ENCODE measurements at regions not wholly inside any gene's neighbourhood (a gene's known extent, or its start where the extent isn't known, plus 50 kb on each side); places are given as distances from the start of the nearest gene placed in this dataset.

- Histone ChIP-seq H3K4me3 (ENCODE audit: control insufficient read depth in 2 of 3, extremely low read depth in 1 of 3, insufficient read depth in 2 of 3, low read depth in 1 of 3, low read length in 3 of 3) (no peak overlapping the region), H3K36me3 (ENCODE audit: control insufficient read depth in 2 of 2, extremely low read depth in 1 of 2, insufficient read depth in 2 of 2, low read length in 2 of 2) (no peaks in the 10 kb centered on the region), H3K27me3 (ENCODE audit: control insufficient read depth, extremely low read depth, insufficient read depth, low read length) (no peaks in the 10 kb centered on the region), H3K9me3 (ENCODE audit: control insufficient read depth, low read depth, low read length) (no peaks in the 10 kb centered on the region), H3K9me1 (ENCODE audit: control insufficient read depth, extremely low read depth, insufficient read depth, low read length) (no peaks in the 10 kb centered on the region), H2AFZ (ENCODE audit: control insufficient read depth, low read length) (no peak overlapping the region), H3K4me1 (ENCODE audit: control insufficient read depth, extremely low read depth, insufficient read depth, low read length) (no peaks in the 10 kb centered on the region), H3K27ac (ENCODE audit: control insufficient read depth, insufficient read depth, low read length) (no peak overlapping the region), H3K79me2 (ENCODE audit: control insufficient read depth, insufficient read depth, low read length) (no peaks in the 10 kb centered on the region), H3K9ac (ENCODE audit: control insufficient read depth, extremely low read depth, insufficient read depth, low read length) (no peak overlapping the region), H4K20me1 (ENCODE audit: control insufficient read depth, extremely low read depth, insufficient read depth, low read length) (no peaks in the 10 kb centered on the region), H3K4me2 (ENCODE audit: control insufficient read depth, extremely low read depth, insufficient read depth, low read depth, low read length) (no peak overlapping the region)
- no peak for DNase-seq (ENCODE audit: low read depth, low spot score)
- no peak for FAIRE-seq
- dilution Hi-C loops (cut with MboI; ENCODE audit: extremely low pct_ligation_motif_present, low sequenced_read_pairs): no loop called here
- TF ChIP-seq CTCF (optimal IDR thresholded peaks at IDR 0.05 in 1 of 3, IDR thresholded peaks at IDR 0.05 in 1 of 3, conservative IDR thresholded peaks at IDR 0.05 in 1 of 3; ENCODE audit: extremely low read depth in 1 of 3, insufficient read depth in 2 of 3, low read length in 3 of 3) (no peak), EZH2 (IDR thresholded peaks at IDR 0.05; ENCODE audit: low read length) (no peak)
These were observed 132.2 kb downstream of the NUFIP1 start for GRCh38 chr13:44857061-44857460.

GRCh38 chr13:44855860-44856259 is 133.4 kb downstream of the NUFIP1 start:
- no peaks in the 10 kb centered on the region for H3K27me3 ChIP-seq (ENCODE audit: control insufficient read depth, extremely low read depth, insufficient read depth, low read length)
- no peaks in the 10 kb centered on the region for H3K36me3 ChIP-seq (ENCODE audit: control insufficient read depth in 2 of 2, extremely low read depth in 1 of 2, insufficient read depth in 2 of 2, low read length in 2 of 2)
- no peaks in the 10 kb centered on the region for H3K79me2 ChIP-seq (ENCODE audit: control insufficient read depth, insufficient read depth, low read length)
- no peaks in the 10 kb centered on the region for H4K20me1 ChIP-seq (ENCODE audit: control insufficient read depth, extremely low read depth, insufficient read depth, low read length)
- DNase-seq (ENCODE audit: low read depth, low spot score) (no peak), FAIRE-seq (no peak)
- no peak for TF ChIP-seq EZH2 (IDR thresholded peaks at IDR 0.05; ENCODE audit: low read length)
- no peak for TF ChIP-seq CTCF (optimal IDR thresholded peaks at IDR 0.05 in 1 of 3, IDR thresholded peaks at IDR 0.05 in 1 of 3, conservative IDR thresholded peaks at IDR 0.05 in 1 of 3; ENCODE audit: extremely low read depth in 1 of 3, insufficient read depth in 2 of 3, low read length in 3 of 3)
- no peak overlapping the region for H2AFZ ChIP-seq (ENCODE audit: control insufficient read depth, low read length)
- no peaks in the 10 kb centered on the region for H3K9me3 ChIP-seq (ENCODE audit: control insufficient read depth, low read depth, low read length)
- H3K9ac ChIP-seq (ENCODE audit: control insufficient read depth, extremely low read depth, insufficient read depth, low read length): no peak overlapping the region
- no peaks in the 10 kb centered on the region for H3K9me1 ChIP-seq (ENCODE audit: control insufficient read depth, extremely low read depth, insufficient read depth, low read length)
- no peak overlapping the region for H3K4me3 ChIP-seq (ENCODE audit: control insufficient read depth in 2 of 3, extremely low read depth in 1 of 3, insufficient read depth in 2 of 3, low read depth in 1 of 3, low read length in 3 of 3)
- no peaks in the 10 kb centered on the region for H3K4me1 ChIP-seq (ENCODE audit: control insufficient read depth, extremely low read depth, insufficient read depth, low read length)
- no peak overlapping the region for H3K27ac ChIP-seq (ENCODE audit: control insufficient read depth, insufficient read depth, low read length)
- no peak overlapping the region for H3K4me2 ChIP-seq (ENCODE audit: control insufficient read depth, extremely low read depth, insufficient read depth, low read depth, low read length)
- dilution Hi-C loops (cut with MboI; ENCODE audit: extremely low pct_ligation_motif_present, low sequenced_read_pairs): no loop called here

Measured in keratinocyte (primary cell).